DOHH2 (cell line): ENCODE measurements at regions not wholly inside any gene's neighbourhood (a gene's known extent, or its start where the extent isn't known, plus 50 kb on each side); places are given as distances from the start of the nearest gene placed in this dataset.

Experiments
- CTCF ChIP-seq: fragments of 200-600 bp; sonication (generic); IDR thresholded peaks from one replicate; pipeline ENCODE4 v1.5.1; 2014; ENCODE audit warnings: antibody characterized with exemption, mild to moderate bottlenecking, low read depth, low read length; ENCODE audit not compliant: poor library complexity, severe bottlenecking
- EZH2phosphoT487 ChIP-seq: fragments of 200-600 bp; sonication (generic); IDR thresholded peaks from 2 replicates; pipeline ENCODE4 v1.6.1; 2017; ENCODE audit warnings: borderline replicate concordance, mild to moderate bottlenecking, antibody characterized with exemption, low read length, moderate library complexity, mixed read lengths

- TF ChIP-seq CTCF, result no peak
- no peak for TF ChIP-seq EZH2phosphoT487
Observed at GRCh38 chr13:81334481-81334880, 993.6 kb upstream of the SPRY2 start.
